ENCODE measurements at regions not wholly inside any gene's neighbourhood (a gene's known extent, or its start where the extent isn't known, plus 50 kb on each side); places are given as distances from the start of the nearest gene placed in this dataset.
A peak's percentile ranks its signal among the peaks of the same experiment; 100 is the strongest.

DNA sequence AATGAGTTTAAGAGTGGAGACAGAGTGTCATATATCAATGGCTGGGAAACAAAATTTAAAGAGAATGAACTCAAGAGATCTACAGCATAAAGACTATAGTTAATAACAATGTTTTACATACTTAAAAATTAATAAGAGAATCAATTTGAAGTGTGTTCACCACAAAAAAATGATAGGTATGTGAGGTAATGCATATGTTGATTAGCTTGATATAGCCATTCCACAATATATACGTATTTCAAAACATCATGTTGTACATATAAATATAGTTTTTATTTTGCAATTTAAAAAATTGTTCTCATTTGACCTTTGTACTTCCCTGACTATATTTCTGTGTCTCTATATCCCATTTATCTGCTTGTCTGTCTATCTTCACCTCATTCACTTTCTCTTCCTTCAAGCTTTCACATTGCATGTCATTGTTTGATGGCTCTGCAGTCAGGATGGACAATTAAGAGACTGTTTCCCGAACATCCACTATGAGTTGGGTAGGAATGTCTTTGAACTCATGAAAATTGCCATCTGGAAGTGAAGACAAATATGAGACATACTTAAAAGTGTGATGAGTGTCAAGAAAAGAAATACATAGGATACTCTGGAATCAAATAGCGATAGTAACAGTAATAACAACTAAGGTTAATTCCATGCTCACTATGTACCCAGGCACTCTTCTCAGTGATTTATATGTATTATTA lies 359.9 kb upstream of the ACTBL2 start:
- DNase-seq: peak in 1 of 3 donors; percentile 58

GRCh38 chr5:57841676-57842363 lies 359.2 kb upstream of the ACTBL2 start:
- DNase-seq: peak; percentile 84 to 94 (median 89)

- DNase-seq: no peak
These were observed 356.9 kb upstream of the ACTBL2 start for GRCh38 chr5:57839437-57840079.

DNA sequence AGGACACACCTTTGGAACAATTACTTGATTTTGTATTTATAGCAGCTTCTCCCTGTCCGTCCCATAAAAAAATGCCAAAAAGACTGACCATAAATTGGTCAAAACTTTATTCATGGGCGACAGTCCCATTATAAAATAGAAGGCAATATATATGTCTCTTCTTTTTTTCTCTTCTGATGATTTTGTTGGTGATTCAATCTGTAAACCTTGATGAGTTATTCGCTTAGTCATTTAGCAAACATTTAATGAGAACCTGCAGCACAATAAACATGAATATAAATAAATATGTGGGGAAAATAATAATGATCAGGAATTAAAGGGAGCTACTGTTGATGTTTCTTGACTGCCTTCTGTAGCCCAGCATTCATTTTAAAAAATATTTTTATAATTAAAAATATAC lies 356.4 kb upstream of the ACTBL2 start:
- DNase-seq: no peak

- no peak for DNase-seq
These were observed 354.3 kb upstream of the ACTBL2 start for GRCh38 chr5:57836921-57837320.

GRCh38 chr5:57836331-57836730 lies 353.7 kb upstream of the ACTBL2 start:
- no peak for DNase-seq

- peak in 1 of 3 donors; percentile 45 for DNase-seq
These were observed 352.4 kb upstream of the ACTBL2 start for GRCh38 chr5:57834829-57835608.

DNA sequence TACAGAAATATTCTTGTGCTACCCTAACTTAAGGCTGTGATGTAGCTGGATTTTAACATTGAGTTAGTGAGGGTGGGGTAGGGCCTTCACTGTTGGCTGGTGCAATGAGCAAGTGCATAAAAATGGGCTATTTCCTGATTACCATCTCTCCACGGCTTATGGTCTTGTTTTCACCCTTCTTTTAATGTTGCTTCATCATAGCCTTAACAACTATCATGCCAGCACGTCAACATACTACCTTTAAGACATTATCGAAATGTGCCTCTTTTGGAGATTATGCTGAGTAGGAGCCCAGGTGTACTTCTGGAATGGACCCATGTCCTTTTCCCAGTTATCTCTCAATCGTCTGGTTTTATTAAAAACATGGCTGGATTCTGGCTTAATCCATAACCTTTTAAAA lies 350.9 kb upstream of the ACTBL2 start:
- DNase-seq: no peak

GRCh38 chr5:57832875-57833274 lies 350.3 kb upstream of the ACTBL2 start:
- DNase-seq: no peak

- no peak for DNase-seq
These were observed 349.3 kb upstream of the ACTBL2 start for GRCh38 chr5:57831932-57832331.

DNA sequence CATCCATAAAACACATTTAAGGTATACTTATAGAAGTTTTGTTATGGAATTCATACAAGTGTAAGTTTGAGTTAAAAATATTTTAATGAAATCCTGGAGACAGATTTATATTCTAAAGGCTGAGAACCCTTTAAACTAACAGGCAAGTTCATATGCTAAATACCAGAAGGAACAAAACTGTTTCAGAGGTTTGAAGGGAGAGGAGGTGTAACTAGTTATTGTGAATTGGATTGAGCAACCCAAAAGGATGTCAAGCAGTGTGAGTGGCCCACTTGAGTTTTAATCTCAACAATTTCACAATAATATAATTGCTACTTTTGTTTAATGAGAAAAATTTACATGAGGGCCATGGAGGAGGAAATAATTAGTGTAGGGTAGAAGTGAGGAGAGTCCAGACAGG lies 348.5 kb upstream of the ACTBL2 start:
- DNase-seq: no peak

DNA sequence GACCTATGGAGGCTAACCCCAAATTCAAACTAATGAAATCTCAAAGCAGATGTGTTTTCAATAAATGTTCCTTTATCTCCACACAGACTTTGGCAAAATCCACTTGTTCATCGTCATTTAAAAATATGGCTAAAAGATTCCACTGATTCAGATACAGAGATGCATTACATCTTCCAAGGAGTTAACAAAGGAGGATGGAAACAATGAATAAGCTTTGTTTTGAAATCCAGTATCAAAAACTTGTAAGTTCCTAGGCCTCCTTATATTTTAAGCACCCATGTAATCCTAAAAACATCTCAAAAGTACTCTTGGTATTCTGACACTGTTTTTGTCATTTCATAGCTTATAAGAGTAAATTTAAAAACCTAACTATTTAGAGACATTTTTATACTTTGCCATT lies 345.6 kb upstream of the ACTBL2 start:
- no peak for DNase-seq

DNA sequence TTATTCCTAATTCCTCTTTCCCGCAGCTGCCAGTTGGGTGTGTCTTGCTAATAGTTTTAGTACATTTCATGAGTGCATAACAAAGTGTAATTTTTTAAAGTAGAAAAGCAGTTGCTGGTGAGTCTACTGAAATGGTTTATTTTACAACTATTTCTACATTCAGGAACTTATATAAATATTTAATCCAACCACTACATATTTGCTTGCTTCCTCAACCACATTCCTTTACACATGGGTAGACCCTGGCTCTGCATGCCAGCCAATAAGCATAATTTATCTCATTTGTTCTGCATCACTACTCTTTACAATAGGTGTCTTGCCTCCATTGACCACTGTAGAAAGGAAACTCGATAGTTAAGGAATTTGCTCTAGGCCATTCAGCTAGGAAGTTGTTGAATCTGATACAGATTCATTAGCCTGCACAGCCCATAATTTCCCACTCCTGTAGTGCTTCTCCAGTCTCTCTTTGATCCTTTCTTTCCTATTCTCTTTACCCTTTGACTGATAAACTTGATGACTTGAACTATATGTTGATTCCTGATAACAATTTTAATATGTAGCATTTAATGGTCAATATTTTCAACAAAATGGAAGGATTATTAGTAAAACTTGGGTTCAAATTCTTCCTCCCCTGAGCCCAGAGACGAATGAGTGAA lies 342.5 kb upstream of the ACTBL2 start:
- DNase-seq: peak in 1 of 3 donors; percentile 65

DNA sequence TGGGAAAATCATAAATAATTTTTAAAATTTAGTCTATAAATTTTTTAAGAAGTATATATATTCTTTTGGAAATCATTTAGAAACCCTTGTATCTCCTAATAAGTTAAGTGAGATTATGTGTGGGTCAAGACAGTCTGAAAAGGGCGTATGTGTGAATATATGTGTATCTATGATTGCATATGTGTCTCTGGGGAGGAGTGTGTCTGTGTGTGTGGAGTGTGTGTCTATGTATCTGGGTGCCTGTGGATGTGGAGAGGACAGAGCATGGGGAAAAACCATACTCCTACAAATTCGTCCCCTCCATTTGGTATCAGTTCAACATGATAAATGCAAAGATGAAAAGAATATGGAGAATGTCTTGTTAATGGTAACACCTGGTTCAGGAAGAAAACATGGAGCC lies 342.0 kb upstream of the ACTBL2 start:
- DNase-seq: no peak

DNA sequence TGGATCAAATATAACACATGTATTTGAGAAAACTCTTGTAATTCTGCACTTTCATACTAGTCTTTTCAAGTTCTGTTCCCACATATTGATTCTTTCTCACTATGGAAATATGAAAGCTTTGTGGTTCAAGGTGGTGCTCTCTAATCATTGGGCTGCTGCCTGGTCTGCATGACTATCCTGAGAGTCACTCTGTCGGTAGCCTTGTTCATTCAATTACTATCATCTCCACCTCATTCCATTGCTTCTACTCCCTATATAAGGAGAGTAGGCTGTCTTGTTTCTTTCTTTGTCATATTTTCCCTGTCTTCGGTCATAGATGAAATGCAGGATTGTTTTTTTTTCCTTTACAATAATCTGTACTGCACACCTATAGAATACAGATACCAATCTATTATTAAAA lies 341.4 kb upstream of the ACTBL2 start:
- peak in 1 of 3 donors; percentile 71 for DNase-seq

DNA sequence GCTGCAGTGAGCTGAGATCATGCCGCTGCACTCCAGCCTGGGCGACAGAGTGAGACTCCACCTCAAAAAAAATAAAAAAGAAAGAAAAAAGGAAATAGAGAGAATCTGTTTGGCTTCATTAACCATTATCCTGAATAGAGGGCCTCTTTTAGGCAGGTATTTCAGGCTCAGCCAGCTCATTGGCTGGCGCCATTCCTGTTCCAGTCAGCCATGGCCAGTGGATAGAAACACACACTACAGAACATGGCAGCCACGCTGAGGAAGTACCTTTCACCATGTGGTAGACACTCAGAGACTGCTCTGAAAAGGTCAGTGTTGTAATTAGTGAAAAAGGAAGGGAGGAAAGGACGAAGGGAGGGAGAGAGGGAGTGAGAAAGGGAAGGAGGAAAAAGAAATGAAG lies 340.0 kb upstream of the ACTBL2 start:
- no peak for DNase-seq

DNA sequence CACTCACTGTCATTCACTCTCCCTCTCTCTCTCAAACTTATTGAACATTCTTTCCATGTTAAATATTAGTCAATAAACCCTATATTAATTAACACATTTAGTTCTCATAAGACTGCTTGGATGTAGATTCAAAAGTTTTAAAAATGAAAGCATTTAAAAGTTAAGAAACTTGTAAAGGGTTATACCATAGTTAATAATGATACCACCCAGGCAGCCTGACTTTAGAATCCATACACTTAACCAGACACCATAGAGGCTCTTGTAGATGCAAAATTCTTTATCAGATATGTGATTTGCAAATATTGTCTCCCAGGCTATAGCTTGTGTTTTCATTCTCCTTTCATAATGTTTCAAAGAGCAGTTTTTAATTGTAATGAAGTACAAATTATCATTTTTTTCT lies 335.8 kb upstream of the ACTBL2 start:
- DNase-seq: no peak

DNA sequence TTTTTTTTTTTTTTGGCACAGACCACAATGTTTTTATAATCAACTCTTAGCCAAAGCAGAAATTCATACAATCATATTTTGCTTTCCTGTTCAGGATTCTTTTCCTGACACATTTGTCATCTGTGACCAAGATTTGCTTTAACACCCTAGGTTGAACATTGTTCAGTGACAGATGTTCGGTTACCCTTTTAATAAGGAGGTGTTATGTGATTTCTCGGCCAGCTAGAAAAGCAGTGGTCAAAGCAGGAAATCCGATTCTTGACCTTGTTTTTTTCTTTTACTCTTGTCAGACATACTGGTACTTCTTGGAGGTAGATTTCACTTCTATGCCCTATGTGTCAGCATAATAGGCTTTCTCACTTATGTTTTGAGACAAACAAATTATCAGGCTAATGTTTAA lies 335.3 kb upstream of the ACTBL2 start:
- no peak for DNase-seq

DNA sequence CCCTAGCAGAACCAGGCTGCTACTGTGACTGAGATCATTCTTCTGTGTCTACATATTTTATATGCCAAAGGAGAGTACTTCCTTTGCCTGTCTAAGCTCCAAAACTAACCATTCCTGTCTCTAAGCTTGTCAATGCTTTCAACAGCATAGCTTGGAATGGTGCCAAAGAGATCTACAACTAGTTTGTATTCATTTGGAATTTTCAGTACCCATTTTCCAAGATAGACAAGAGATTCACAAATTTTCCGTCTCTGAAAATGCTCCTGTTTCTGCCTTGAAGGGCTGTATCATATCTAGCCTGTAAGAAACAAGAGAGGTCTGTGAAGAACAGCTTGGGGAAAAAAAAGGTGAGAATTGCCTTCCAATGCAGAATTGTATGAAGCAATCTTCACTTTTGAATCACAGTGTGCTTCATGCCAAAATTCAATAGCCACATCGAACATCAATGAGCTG lies 334.4 kb upstream of the ACTBL2 start:
- DNase-seq: no peak

- DNase-seq: peak in 1 of 3 donors; percentile 92
These were observed 333.5 kb upstream of the ACTBL2 start for GRCh38 chr5:57816108-57816507.

DNA sequence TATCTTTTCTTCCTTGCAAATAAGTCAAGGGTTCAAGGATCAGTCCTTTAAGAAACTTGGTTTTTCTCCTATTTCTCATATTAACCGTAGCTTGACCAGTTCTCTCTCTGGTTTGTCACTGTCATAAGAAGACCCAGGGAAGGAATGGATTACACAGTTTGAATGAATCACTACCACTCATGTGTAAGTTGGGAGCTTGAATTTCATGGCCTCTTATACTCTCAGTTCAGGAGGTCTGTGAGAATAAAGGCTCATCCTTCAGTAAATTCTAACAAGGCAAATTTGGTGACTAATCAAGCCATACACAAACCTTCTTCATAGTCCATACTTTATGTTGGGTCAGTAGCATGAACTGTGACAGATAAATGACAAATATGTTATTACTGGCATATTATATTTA lies 323.1 kb upstream of the ACTBL2 start:
- no peak for DNase-seq

DNA sequence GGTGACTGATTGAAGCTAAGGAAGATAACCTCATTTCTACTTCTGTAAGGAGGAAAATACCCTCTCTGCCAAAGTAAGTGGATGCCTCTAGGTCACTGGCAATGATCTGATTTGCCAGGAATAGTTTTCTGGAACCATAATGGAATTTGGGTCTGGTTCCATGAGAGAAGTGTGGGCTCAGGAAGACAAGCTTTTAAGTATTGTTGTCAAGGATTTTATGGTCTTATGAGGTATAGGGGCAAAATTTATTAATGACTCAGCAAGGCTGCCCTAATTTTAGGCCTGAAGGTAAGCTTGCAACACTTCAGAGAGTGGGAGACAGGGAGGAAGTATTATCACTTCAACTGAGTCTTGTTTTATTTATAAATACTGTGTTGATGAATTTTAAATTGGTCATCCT lies 322.6 kb upstream of the ACTBL2 start:
- no peak for DNase-seq

All from muscle of back (tissue), 3 donors.